Sigmoid colon (tissue), 4 donors: ENCODE measurements at regions not wholly inside any gene's neighbourhood (a gene's known extent, or its start where the extent isn't known, plus 50 kb on each side); places are given as distances from the start of the nearest gene placed in this dataset.

Experiments
- POLR2A ChIP-seq, 2 donors: fragments of 450-650 bp; IDR thresholded peaks; one replicate each; pipeline ENCODE4 v1.6.1; 2016; ENCODE audit warnings: antibody characterized with exemption in 2 of 2, mild to moderate bottlenecking in 2 of 2, moderate library complexity in 2 of 2
- POLR2AphosphoS5 ChIP-seq, 4 donors: sonication (generic); formaldehyde crosslinking; IDR thresholded peaks; one replicate each; pipeline ENCODE4 v1.6.1; 2017; ENCODE audit warnings: antibody characterized with exemption in 4 of 4

GRCh38 chr7:115827305-115828045 lies 203.1 kb downstream of the TFEC start:
- TF ChIP-seq POLR2A (IDR thresholded peaks at IDR 0.05) (no peak), POLR2AphosphoS5 (IDR thresholded peaks at IDR 0.05) (no peak)
